Upper lobe of right lung (tissue), 1 donor: ENCODE measurements at regions not wholly inside any gene's neighbourhood (a gene's known extent, or its start where the extent isn't known, plus 50 kb on each side); places are given as distances from the start of the nearest gene placed in this dataset.

ENCODE experiments used
- ATAC-seq: fragments of 200-7000 bp; cut with Tn5 transposase; one replicate; pipeline ENCODE4 v1.9.1; 2020; ENCODE audit warnings: mild to moderate bottlenecking, moderate library complexity
- DNase-seq: peaks from one replicate; pipeline ENCODE4 v3.0.0-alpha.2; 2020
- H3K27ac ChIP-seq: fragments of 200-600 bp; one replicate; pipeline ENCODE4 v1.8.0; 2022
- H3K27me3 ChIP-seq: fragments of 200-600 bp; one replicate; pipeline ENCODE4 v1.8.0; 2022; ENCODE audit warnings: mild to moderate bottlenecking
- H3K36me3 ChIP-seq: fragments of 200-600 bp; one replicate; pipeline ENCODE4 v1.8.0; 2022
- H3K4me1 ChIP-seq: fragments of 200-600 bp; one replicate; pipeline ENCODE4 v1.8.0; 2022
- H3K4me3 ChIP-seq: fragments of 200-600 bp; one replicate; pipeline ENCODE4 v1.8.0; 2022; ENCODE audit warnings: mild to moderate bottlenecking
- H3K9me3 ChIP-seq: fragments of 200-600 bp; one replicate; pipeline ENCODE4 v1.8.0; 2022
- CTCF ChIP-seq: fragments of 200-600 bp; IDR thresholded peaks from one replicate; pipeline ENCODE4 v1.8.0; 2022; ENCODE audit warnings: antibody characterized with exemption
- intact Hi-C: fragments of 100-400 bp; cut with DNase I; formaldehyde crosslinking; loops from one replicate; pipeline ENCODE4 v1.11.0; 2022
- donor health status: DM: no; HTN: yes; CAD: no; lungs with severe emphysema.

- no peaks in the 10 kb centered on the region for H3K27me3 ChIP-seq
- H3K4me1 ChIP-seq = no peaks in the 10 kb centered on the region
- TF ChIP-seq CTCF = no peak
- ATAC-seq (no peak), DNase-seq (no peak)
- intact Hi-C loops = no loop called here
- no peak overlapping the region for H3K27ac ChIP-seq
- no peak overlapping the region for H3K4me3 ChIP-seq
- no peaks in the 10 kb centered on the region for H3K9me3 ChIP-seq
- H3K36me3 ChIP-seq = no peaks in the 10 kb centered on the region
Observed at GRCh38 chr2:153307223-153307622, 171.3 kb downstream of the RPRM start.

GRCh38 chr2:153299809-153300208 is 178.8 kb downstream of the RPRM start:
- no peak for DNase-seq
- H3K9me3 ChIP-seq = no peaks in the 10 kb centered on the region
- H3K27me3 ChIP-seq = no peaks in the 10 kb centered on the region
- TF ChIP-seq CTCF = no peak
- H3K4me1 ChIP-seq = no peaks in the 10 kb centered on the region
- peak; percentile 70 for ATAC-seq
- no peak overlapping the region for H3K4me3 ChIP-seq
- intact Hi-C loops = no loop called here
- no peaks in the 10 kb centered on the region for H3K36me3 ChIP-seq
- no peak overlapping the region for H3K27ac ChIP-seq

GRCh38 chr2:153299217-153299616 is 179.3 kb downstream of the RPRM start:
- Histone ChIP-seq H3K36me3 (no peaks in the 10 kb centered on the region), H3K27ac (no peak overlapping the region), H3K27me3 (no peaks in the 10 kb centered on the region), H3K9me3 (no peaks in the 10 kb centered on the region), H3K4me1 (no peaks in the 10 kb centered on the region), H3K4me3 (no peak overlapping the region)
- intact Hi-C loops = no loop called here
- no peak for TF ChIP-seq CTCF
- ATAC-seq = peak; percentile 54
- no peak for DNase-seq

GRCh38 chr2:153294199-153294786 is 184.3 kb downstream of the RPRM start:
- H3K27me3 ChIP-seq = no peaks in the 10 kb centered on the region
- no peak for TF ChIP-seq CTCF
- no peaks in the 10 kb centered on the region for H3K36me3 ChIP-seq
- no peak overlapping the region for H3K4me3 ChIP-seq
- no peaks in the 10 kb centered on the region for H3K9me3 ChIP-seq
- ATAC-seq (no peak), DNase-seq (no peak)
- no peaks in the 10 kb centered on the region for H3K4me1 ChIP-seq
- H3K27ac ChIP-seq = no peak overlapping the region
- intact Hi-C loops = no loop called here

- no peak for ATAC-seq
- intact Hi-C loops = no loop called here
- no peaks in the 10 kb centered on the region for H3K4me1 ChIP-seq
- H3K4me3 ChIP-seq = no peak overlapping the region
- H3K27ac ChIP-seq = no peak overlapping the region
- no peaks in the 10 kb centered on the region for H3K36me3 ChIP-seq
- DNase-seq = no peak
- H3K27me3 ChIP-seq = no peaks in the 10 kb centered on the region
- TF ChIP-seq CTCF = no peak
- no peaks in the 10 kb centered on the region for H3K9me3 ChIP-seq
Observed at GRCh38 chr2:153291718-153292117, 186.8 kb downstream of the RPRM start.
